ENCODE measurements at regions not wholly inside any gene's neighbourhood (a gene's known extent, or its start where the extent isn't known, plus 50 kb on each side); places are given as distances from the start of the nearest gene placed in this dataset.

- no peak for DNase-seq
Measured at GRCh38 chr2:142217804-142218203, 87.0 kb upstream of the LRP1B start.

- no peak for DNase-seq
Measured at GRCh38 chr2:142200062-142200461, 69.2 kb upstream of the LRP1B start.

GRCh38 chr2:142199073-142199472 is 68.3 kb upstream of the LRP1B start:
- DNase-seq: no peak

- DNase-seq: peak; percentile 7
Measured at GRCh38 chr2:142190805-142191204, 60.0 kb upstream of the LRP1B start.

GRCh38 chr2:142189501-142189900 is 58.7 kb upstream of the LRP1B start:
- no peak for DNase-seq

- DNase-seq: no peak
Measured at GRCh38 chr2:142188562-142188961, 57.7 kb upstream of the LRP1B start.

- DNase-seq: peak; percentile 17
Measured at GRCh38 chr2:142180820-142181533, 50.2 kb upstream of the LRP1B start.
